ENCODE measurements at regions not wholly inside any gene's neighbourhood (a gene's known extent, or its start where the extent isn't known, plus 50 kb on each side); places are given as distances from the start of the nearest gene placed in this dataset.

- no peak for DNase-seq (ENCODE audit: low spot score)
Observed at GRCh38 chr18:77822632-77823031, 573.0 kb downstream of the GALR1 start.

DNA sequence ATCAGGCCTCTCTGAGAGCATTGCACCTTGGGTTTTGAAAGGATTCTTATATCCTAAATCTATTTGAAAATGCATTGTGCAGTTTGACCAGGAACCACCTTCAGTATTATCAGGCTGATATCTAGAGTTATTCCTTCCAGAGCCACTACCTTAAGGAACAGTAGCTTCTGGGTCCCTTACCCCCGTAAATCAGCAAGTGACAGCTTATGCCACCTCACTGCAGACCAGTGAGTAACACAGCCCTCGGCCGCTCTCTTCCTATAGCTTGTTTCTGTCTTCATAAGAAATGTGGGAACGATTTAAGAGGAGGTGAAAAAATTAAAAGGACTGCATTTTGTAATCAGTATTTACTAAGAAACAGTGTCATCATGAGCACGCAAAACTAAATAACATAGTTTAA lies 584.2 kb downstream of the GALR1 start:
- DNase-seq (ENCODE audit: low spot score), result no peak

DNA sequence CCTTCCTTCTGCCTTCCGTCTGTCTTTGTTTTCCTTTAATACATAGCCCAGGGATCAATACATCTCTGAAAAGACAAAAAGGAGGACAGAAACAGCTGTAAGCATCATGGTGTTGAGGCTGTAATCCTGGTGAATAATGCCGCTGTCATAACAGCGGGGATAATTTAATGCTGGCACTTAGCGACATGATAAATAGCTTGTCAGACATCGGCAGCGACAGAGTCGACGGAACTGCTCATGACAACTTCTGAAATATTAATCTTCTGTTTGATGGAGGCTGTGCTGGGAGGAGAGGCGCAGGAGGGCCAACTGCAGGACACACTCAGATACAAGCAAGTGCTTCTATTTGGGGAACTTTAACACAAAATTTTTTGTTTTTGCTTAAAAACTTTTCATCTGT lies 602.2 kb downstream of the GALR1 start:
- DNase-seq (ENCODE audit: low spot score), result no peak

DNA sequence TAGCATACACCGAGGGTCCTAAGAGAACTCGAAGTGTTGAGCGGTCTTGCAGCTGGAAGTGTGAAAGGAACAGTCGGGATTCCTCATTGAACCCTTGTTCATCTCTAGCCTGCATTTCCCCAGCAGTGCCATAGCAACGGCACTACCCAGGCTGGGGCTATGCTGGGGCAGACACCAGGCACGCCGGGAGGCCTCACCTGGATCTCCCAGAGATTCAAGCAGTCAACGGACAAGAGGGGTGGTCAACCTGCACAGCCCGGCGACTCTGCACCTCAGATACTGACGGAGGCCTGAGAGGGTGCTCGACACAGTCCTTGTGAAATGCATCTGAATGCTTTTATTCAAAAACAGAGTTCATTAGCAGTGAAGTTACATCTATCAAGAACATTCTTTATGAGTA lies 604.2 kb downstream of the GALR1 start:
- DNase-seq (ENCODE audit: low spot score), result no peak

- DNase-seq (ENCODE audit: low spot score), result no peak
Observed at GRCh38 chr18:77857678-77858655, 608.3 kb downstream of the GALR1 start.

GRCh38 chr18:77859634-77860033 lies 610.0 kb downstream of the GALR1 start:
- no peak for DNase-seq (ENCODE audit: low spot score)

GRCh38 chr18:77862066-77862757 lies 612.6 kb downstream of the GALR1 start:
- no peak for DNase-seq (ENCODE audit: low spot score)

- DNase-seq (ENCODE audit: low spot score), result no peak
Observed at GRCh38 chr18:77865853-77866252, 616.2 kb downstream of the GALR1 start.

DNA sequence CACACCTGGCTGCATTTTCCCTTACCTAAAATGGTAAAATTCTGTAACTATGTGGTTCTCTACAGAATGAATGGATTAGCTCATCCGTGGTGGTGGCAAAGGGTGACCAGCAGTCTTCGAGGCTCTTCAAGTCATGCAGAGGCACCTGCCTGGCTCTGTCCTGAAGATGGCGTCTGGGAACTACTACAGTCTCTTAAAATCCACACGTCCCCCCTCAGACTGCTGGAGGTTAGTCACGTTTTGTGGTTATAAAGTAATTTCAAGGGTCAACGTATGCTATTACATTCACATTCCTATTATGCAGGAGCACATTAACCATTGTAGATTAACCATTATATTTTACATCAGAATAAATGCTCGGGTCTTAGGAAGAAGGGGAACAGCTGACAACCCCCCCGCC lies 616.7 kb downstream of the GALR1 start:
- no peak for DNase-seq (ENCODE audit: low spot score)

GRCh38 chr18:77870199-77870598 lies 620.6 kb downstream of the GALR1 start:
- DNase-seq (ENCODE audit: low spot score), result peak; percentile 2

DNA sequence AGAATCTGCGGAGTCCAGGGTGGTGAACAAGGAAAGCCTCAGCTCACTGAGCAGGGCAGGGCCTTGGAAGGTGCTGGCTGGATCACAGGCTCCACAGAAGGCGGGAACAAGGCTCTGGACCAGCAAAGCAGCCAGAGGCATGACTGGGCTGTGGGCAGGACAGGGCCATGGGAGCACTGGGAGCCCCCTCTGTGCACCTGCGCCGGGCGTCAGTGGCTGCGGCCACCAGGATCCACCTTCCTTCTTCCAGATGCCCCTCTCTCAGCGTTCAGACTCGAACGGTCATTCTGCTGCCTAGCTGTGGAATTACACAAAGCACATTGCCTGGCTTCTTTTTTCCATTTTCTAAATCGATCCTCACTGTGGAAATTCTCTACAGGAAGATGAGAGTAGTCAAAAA lies 621.2 kb downstream of the GALR1 start:
- no peak for DNase-seq (ENCODE audit: low spot score)

- DNase-seq (ENCODE audit: low spot score), result no peak
Observed at GRCh38 chr18:77872166-77872565, 622.5 kb downstream of the GALR1 start.

GRCh38 chr18:77876319-77876865 lies 626.7 kb downstream of the GALR1 start:
- DNase-seq (ENCODE audit: low spot score), result no peak

DNA sequence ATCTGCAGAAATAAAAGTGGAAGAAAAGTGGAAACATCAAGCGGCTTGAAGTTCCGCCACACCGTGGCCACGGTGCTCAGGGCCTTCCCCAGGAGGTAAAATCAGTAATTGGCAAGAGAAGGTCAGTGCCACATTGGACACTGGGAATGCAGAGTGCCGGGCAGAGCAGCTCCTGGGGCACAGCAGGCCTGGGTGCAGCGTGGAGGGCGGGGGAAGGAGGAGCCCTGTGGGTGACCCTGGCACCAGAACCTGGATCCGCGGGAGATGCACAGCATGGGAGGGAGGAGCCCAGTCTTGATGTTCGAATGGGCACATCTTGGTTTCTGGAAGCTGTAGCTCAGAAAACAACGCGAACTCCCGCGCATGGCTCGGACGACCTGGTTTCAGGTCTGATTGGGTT lies 630.2 kb downstream of the GALR1 start:
- no peak for DNase-seq (ENCODE audit: low spot score)

DNA sequence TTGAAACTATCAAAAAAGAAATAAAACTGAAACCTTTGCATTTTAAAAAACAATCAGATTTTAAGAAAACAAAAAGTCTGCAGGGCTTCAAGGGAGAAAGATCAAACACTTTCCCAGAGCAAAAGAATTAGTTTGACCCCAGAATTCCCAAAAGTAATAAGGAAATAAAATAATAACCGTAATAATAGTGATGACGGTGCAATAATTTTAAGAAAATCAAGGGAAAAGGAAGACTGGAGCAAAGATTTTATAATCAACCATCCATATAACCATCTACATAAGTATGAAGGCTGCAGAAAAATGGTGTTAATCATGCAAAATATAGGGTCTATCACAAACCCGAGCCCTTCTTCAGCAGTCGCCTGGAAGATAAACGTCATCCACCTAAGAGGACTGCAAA lies 634.8 kb downstream of the GALR1 start:
- no peak for DNase-seq (ENCODE audit: low spot score)

DNA sequence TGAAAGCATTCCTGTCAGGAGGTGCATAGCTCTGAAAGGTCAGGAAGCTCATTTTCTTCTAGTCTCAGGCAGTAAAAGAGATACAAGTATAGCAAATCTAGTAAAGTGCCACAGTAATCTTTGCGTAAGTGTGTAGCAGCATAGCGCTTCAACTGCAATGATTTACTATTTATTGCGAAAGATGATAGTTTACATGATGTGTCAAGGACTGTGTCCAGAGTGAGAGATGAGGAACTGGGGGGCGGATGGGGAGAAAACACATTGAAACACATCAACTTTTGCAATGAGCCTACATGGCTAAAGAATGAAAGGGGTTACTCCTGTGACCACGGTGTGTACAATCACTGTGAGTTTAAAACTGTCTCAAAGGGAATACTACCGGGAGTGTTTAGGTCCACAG lies 644.4 kb downstream of the GALR1 start:
- DNase-seq (ENCODE audit: low spot score), result peak; percentile 3

DNA sequence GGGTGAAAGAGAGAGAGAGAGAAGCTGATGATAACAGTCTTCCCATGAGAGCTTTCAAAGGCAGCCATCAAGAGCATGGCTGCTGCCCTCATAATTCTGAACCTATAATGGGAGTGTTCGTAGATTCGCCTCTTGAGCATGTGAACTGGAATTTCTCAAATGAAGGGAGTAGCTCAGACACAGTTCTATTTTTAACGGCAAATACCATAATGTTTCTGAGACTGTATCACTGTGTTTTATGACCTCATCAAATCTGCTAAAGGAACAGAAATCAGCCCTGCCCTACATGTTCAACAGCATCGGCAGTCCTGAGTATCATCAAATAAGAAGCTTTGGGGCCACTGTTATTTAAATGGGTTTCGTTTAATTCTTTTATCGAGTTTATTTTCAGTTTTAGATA lies 645.6 kb downstream of the GALR1 start:
- DNase-seq (ENCODE audit: low spot score), result peak; percentile 67

DNA sequence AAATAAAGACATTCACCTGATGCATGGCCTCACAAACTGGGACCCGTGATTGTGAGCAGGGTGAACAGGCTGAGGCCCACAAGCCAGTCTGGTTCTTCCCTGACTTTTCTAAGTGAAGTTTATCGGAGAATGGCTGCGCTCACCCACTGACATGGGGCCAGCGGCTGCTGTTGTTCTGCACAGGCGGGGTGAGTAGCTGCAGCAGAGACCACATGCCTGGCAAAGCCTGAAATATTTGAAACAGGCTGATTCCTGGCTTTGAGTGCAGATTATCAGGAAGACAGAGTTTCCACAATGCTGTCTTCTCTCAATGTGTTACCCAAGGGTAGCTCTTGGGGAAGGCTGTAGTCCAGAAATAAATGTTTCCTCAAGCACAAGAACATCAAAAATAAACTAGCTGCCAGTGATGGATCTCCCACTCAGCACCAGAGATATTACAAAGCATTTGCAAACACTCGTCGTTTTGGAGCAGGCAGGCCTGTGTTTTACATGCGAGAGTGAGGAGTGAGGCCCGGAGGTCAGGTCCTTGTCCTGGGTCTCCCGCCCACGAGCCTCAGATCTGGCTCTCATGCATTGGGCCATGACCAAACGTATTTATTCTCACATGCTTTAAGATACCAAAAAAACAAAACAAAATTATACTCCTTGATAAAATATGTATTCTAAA lies 647.1 kb downstream of the GALR1 start:
- peak; percentile 92 for DNase-seq (ENCODE audit: low spot score)

- no peak for DNase-seq (ENCODE audit: low spot score)
Observed at GRCh38 chr18:77897606-77898005, 648.0 kb downstream of the GALR1 start.

DNA sequence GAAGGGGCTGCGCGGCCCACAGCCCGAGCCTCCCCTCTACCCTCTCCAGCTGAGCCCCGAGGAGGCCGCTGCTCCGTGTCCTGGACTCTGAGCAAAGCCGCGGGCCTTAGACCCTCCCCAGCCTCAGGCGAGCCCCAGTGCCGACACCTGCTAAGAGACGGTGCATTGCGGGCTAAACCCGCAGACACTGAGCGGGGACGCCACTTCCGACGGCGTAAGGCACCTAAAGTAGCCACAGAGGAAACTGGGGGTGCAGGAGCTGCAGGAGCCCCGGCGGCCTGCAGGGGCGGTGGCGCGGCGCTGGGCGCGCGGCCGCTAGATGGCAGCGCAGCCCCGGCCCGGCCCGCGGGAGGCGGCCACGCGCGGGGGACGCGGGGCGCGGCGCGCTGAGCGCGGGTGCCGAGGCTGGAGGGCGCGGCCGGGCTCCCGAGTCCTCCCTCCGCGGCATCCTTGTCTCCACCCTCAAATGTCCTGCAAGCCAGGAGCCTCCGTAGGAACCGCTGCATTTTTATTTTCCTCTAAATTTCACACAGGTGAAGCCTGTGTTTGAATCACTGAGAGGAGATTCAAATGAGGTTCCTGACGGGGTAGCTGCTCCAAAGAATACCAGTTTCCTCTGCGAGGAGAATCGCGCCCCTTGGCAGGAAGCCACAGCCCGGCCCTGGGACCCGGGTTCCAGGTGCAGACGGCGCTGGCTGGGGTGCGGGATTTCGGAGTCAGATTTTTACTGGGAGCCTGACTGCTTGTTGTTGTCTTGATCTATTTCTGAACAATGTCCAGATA lies 650.5 kb downstream of the GALR1 start:
- DNase-seq (ENCODE audit: low spot score), result peak; percentile 23

DNA sequence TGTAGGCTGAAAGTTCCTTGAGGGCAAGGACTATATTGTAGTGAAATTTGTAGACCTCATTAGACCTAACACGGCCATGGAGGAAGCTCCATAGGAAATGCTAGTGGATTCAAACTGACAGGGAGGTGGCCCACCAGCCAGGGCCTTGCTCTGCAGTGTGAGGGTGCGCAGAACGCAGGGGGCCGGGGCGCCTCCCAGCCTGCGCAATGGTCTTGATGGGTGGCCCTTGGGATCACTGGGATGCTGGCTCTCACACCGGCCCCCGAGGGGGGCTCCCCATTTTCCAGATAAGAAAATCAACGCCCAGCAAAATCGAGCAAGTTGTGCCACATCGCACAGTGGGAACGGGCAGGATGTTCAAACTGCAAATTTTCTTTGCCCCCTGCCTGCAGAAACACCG lies 655.4 kb downstream of the GALR1 start:
- no peak for DNase-seq (ENCODE audit: low spot score)

Measured in umbilical cord (tissue), 1 donor.